K562 (cell line): ENCODE measurements at regions not wholly inside any gene's neighbourhood (a gene's known extent, or its start where the extent isn't known, plus 50 kb on each side); places are given as distances from the start of the nearest gene placed in this dataset.

Source experiments
- ATAC-seq: fragments of 200-7000 bp; cut with Tn5 transposase; 3 replicates; pipeline ENCODE4 v1.9.1; 2020; ENCODE audit warnings: moderate library complexity
- BruUV-seq: library from RNA; stranded (reverse); fragments of 400-500 nt; replicated peaks from 2 replicates; lab custom pipeline; 2021; lab: Mats Ljungman, UMichigan
- CTCF ChIA-PET: fragments of 300-600 bp; formaldehyde crosslinking; extraction: SDS; loops from one replicate; lab custom pipeline; 2021; ENCODE audit warnings: low intra/inter-chr PET ratio; lab: Yijun Ruan, JAX
- POLR2A ChIA-PET: fragments of 300-600, 350-650 bp; sonication (Branson Sonifier 250); formaldehyde crosslinking; extraction: SDS; loops from one replicate; lab custom pipeline; 2021; ENCODE audit warnings: antibody characterized with exemption, inconsistent platforms; lab: Yijun Ruan, JAX
- DNase-seq, 4 experiments: peaks; one replicate each; pipeline versions ENCODE4 v3.0.0 to v3.0.0-alpha.2; 2011 to 2018; ENCODE audit warnings: low spot score in 3 of 4, mixed read lengths in 3 of 4; ENCODE audit errors: extremely low read depth in 1 of 4
- FAIRE-seq: peaks from 2 replicates; lab custom pipeline; 2011; peaks lifted over from hg19 to GRCh38; lab: Jason Lieb, UNC
- H2AFZ ChIP-seq: 2 replicates; pipeline ENCODE4 v1.6.0; 2011; ENCODE audit warnings: low read depth, low read length, control low read depth, inconsistent platforms
- H3K27ac ChIP-seq: fragments of 200-600 bp; 3 replicates; pipeline ENCODE4 v1.8.0; 2011; ENCODE audit warnings: low read depth, mild to moderate bottlenecking, control low read depth, inconsistent platforms, low read length, moderate library complexity, mixed read lengths; ENCODE audit errors: extremely low read depth
- H3K27me3 ChIP-seq, 2 experiments: fragments of 300-600 bp in 1 of 2; 2 replicates in 1 of 2; 3 replicates in 1 of 2; pipeline versions ENCODE4 v1.6.0 to v1.8.0; 2011; ENCODE audit warnings: inconsistent platforms in 2 of 2, low read length in 2 of 2, mild to moderate bottlenecking in 1 of 2, mixed read lengths in 1 of 2, moderate library complexity in 1 of 2; ENCODE audit not compliant: control insufficient read depth in 2 of 2, insufficient read depth in 2 of 2
- H3K36me3 ChIP-seq: fragments of 300-600 bp; 3 replicates; pipeline ENCODE4 v1.8.0; 2011; ENCODE audit warnings: mild to moderate bottlenecking, low read length, inconsistent platforms; ENCODE audit not compliant: control insufficient read depth, insufficient read depth
- H3K4me1 ChIP-seq, 2 experiments: fragments of 200-600 bp in 1 of 2; replicated peaks in 1 of 2; 2 replicates in 1 of 2; 3 replicates in 1 of 2; pipeline versions ENCODE4 v1.5.1 to v1.8.0; 2011; ENCODE audit warnings: inconsistent platforms in 2 of 2, low read length in 2 of 2, mild to moderate bottlenecking in 1 of 2, mixed read lengths in 1 of 2, moderate library complexity in 1 of 2; ENCODE audit not compliant: control insufficient read depth in 2 of 2, insufficient read depth in 2 of 2
- H3K4me2 ChIP-seq: 2 replicates; pipeline ENCODE4 v1.6.1; 2011; ENCODE audit warnings: low read length, control low read depth, inconsistent platforms, mixed read lengths; ENCODE audit not compliant: insufficient read depth
- H3K4me3 ChIP-seq: fragments of 200-600 bp; sonication (generic), shearing (Covaris generic); 2 replicates; pipeline ENCODE4 v1.5.1; 2016; ENCODE audit warnings: control low read depth, inconsistent platforms
- H3K79me2 ChIP-seq: fragments of 200-600 bp; 3 replicates; pipeline ENCODE4 v1.8.0; 2011; ENCODE audit warnings: low read length, inconsistent platforms; ENCODE audit not compliant: control insufficient read depth, insufficient read depth
- H3K9ac ChIP-seq, 2 experiments: 2 replicates each; pipeline versions ENCODE4 v1.6.0 to v1.6.1; 2011; ENCODE audit warnings: low read depth in 2 of 2, low read length in 2 of 2, control low read depth in 1 of 2, inconsistent platforms in 1 of 2, mild to moderate bottlenecking in 1 of 2, mixed read lengths in 1 of 2; ENCODE audit not compliant: insufficient read depth in 1 of 2
- H3K9me1 ChIP-seq: one replicate; pipeline ENCODE4 v1.6.0; 2011; ENCODE audit warnings: inconsistent platforms, mild to moderate bottlenecking, low read length, moderate library complexity; ENCODE audit not compliant: control insufficient read depth, insufficient read depth
- H3K9me3 ChIP-seq: replicated peaks from 2 replicates; pipeline ENCODE4 v1.5.1; 2011; ENCODE audit warnings: low read depth, low read length, inconsistent platforms; ENCODE audit not compliant: control insufficient read depth, insufficient read depth
- H4K20me1 ChIP-seq: replicated peaks from 2 replicates; pipeline ENCODE4 v1.6.1; 2011; ENCODE audit warnings: low read length, inconsistent platforms, mixed read lengths; ENCODE audit not compliant: control insufficient read depth, insufficient read depth
- EP300 ChIP-seq: IDR thresholded peaks from 2 replicates; pipeline ENCODE4 v1.6.1; 2012; ENCODE audit warnings: low read length, improper control_type of control experiment
- FUS ChIP-seq: fragments of 200-400 bp; formaldehyde crosslinking; optimal IDR thresholded peaks from 2 replicates; pipeline ENCODE3; 2017; ENCODE audit warnings: low read depth, low read length
- HCFC1 ChIP-seq: IDR thresholded peaks from 2 replicates; pipeline ENCODE4 v1.6.1; 2012; ENCODE audit warnings: low read depth, low read length, improper control_type of control experiment
- HSF4 ChIP-seq: fragments of 250-450 bp; sonication (Bioruptor Pico); IDR thresholded peaks from 2 replicates; pipeline ENCODE4 v2.1.2; 2022; ENCODE audit warnings: mild to moderate bottlenecking, moderate library complexity, borderline replicate concordance
- MCM5 ChIP-seq: fragments of 450-650 bp; IDR thresholded peaks from 2 replicates; pipeline ENCODE4 v1.6.1; 2016; ENCODE audit warnings: low read depth
- NR2C1 ChIP-seq, 2 experiments: fragments of 450-650 bp; IDR thresholded peaks; 2 replicates each; pipeline ENCODE4 v1.6.1; 2017; ENCODE audit warnings: mild to moderate bottlenecking in 2 of 2, antibody characterized with exemption in 1 of 2, inconsistent platforms in 1 of 2, missing compliant biosample characterization in 1 of 2, missing genetic modification characterization in 1 of 2
- ZKSCAN8 ChIP-seq: fragments of 200-800 bp; sonication (Bioruptor generic); IDR thresholded peaks from 2 replicates; pipeline ENCODE4 v1.6.1; 2016; ENCODE audit warnings: missing genetic modification characterization, missing compliant biosample characterization
- ZNF121 ChIP-seq: sonication (generic); formaldehyde crosslinking; conservative IDR thresholded peaks from 2 replicates; pipeline ENCODE4 v1.8.0; 2022; ENCODE audit warnings: missing genetic modification reagents
- ZNF143 ChIP-seq: sonication (generic); formaldehyde crosslinking; IDR thresholded peaks from 2 replicates; pipeline ENCODE4 v1.9.0; 2022; ENCODE audit warnings: mild to moderate bottlenecking, missing genetic modification reagents
- ZNF224 ChIP-seq: sonication (generic); formaldehyde crosslinking; IDR thresholded peaks from 2 replicates; pipeline ENCODE4 v1.8.0; 2022; ENCODE audit warnings: mild to moderate bottlenecking, missing genetic modification reagents
- ZNF384 ChIP-seq: IDR thresholded peaks from 2 replicates; pipeline ENCODE4 v1.6.1; 2012; ENCODE audit warnings: low read depth, low read length, improper control_type of control experiment
- ZNF780A ChIP-seq: fragments of 250-450 bp; sonication (Bioruptor Pico); IDR thresholded peaks from 2 replicates; pipeline ENCODE4 v1.5.0; 2021; ENCODE audit warnings: mild to moderate bottlenecking
- WGBS: fragments of 100-300 bp; shearing (Covaris generic); methylation state at CpG from one replicate; pipeline ENCODE4 v1.1.6; 2016; ENCODE audit warnings: low coverage, mixed read lengths; ENCODE audit not compliant: insufficient coverage; ENCODE audit errors: missing lambda C conversion rate; 5-methylcytosine and 5-hydroxymethylcytosine counted together
- in situ Hi-C: fragments of 300-500 bp; cut with MboI; formaldehyde crosslinking; loops from 4 replicates; pipeline ENCODE4 v1.15.0; 2018; ENCODE audit warnings: inconsistent platforms, mixed read lengths
- intact Hi-C: fragments of 100-400 bp; cut with micrococcal nuclease; formaldehyde crosslinking; loops from 2 replicates; pipeline ENCODE4 v1.14.2; 2022
- TF ChIP-seq, protein P1 (sequence below): sonication (generic); formaldehyde crosslinking; IDR thresholded peaks from 2 replicates; pipeline ENCODE4 v1.8.1; 2023; ENCODE audit warnings: mild to moderate bottlenecking, missing genetic modification reagents
- TF ChIP-seq, protein P2 (sequence below): sonication (generic); formaldehyde crosslinking; IDR thresholded peaks from 2 replicates; pipeline ENCODE4 v1.8.0; 2022; ENCODE audit warnings: mild to moderate bottlenecking, missing genetic modification reagents
- TF ChIP-seq, protein P3 (sequence below): fragments of 450-650 bp; formaldehyde crosslinking; IDR thresholded peaks from 2 replicates; pipeline ENCODE4 v1.4.0; 2020; ENCODE audit warnings: mild to moderate bottlenecking

- CTCF ChIA-PET, result no interaction called here
- BruUV-seq, result no TSS peak
Observed at GRCh38 chr12:73629171-73629570, 908.5 kb upstream of the ATXN7L3B start.

DNA sequence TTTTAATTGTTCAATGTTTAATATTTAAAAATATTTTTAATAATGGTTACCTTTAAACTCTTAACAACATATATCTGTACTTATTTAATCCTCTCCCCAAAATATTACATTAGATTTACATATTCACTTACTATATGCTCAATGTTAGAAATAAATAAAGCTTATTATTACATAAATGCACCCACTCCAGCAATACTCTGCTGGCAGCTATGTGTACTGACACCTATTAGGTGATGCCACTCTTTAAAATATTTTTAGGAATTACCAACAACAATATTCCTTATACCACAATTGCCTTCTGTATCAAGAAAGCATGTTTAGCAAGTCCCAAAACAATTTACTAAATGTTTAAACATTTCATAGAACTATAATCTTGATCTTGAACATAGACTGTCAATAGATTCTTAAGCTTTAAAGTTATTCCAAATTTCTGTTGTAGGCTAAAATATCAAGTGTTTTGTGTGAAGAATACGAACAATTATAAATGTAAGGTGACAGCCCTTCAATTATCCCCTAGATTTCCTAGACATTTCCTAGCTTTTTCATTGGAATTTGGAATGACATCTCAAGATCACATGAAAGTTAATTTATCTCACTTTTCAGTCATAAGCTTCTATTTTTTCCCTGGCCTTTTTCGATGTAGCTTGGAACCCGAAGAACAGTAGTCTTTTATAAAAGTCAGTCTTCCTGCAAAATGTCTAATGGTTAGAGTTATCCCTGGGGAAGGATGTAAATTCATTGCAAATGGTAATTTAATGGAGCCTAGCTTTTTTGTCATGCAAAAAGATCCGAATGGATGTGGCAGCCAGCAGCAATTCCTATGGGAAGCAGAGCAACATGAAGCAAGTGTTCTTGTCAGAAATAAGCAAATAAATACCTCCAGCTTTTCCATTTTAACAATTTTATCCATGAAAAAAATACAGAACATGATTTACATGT is 907.5 kb upstream of the ATXN7L3B start:
- no TSS peak for BruUV-seq
- H3K27ac ChIP-seq, result no peak overlapping the region
- H3K79me2 ChIP-seq, result no peaks in the 10 kb centered on the region
- H3K4me2 ChIP-seq, result no peak overlapping the region
- WGBS, result 0% methylated on average over 4 of the region's 4 CpGs
- no peaks in the 10 kb centered on the region for H3K9me3 ChIP-seq
- no peak for FAIRE-seq
- intact Hi-C loops, result no loop called here
- H3K4me3 ChIP-seq, result no peak overlapping the region
- no peak overlapping the region for H3K9ac ChIP-seq
- H3K36me3 ChIP-seq, result no peaks in the 10 kb centered on the region
- no peaks in the 10 kb centered on the region for H4K20me1 ChIP-seq
- no peak for DNase-seq
- H3K27me3 ChIP-seq, result no peaks in the 10 kb centered on the region
- H3K9me1 ChIP-seq, result no peaks in the 10 kb centered on the region
- in situ Hi-C loops, result loop anchor here (10.0 kb wide), 1 partner anchor 565 kb away; no protein-coding TSS in a partner anchor
- no peaks in the 10 kb centered on the region for H3K4me1 ChIP-seq
- no peak for ATAC-seq
- no peak overlapping the region for H2AFZ ChIP-seq
- ChIA-PET POLR2A (no interaction called here), CTCF (no interaction called here)
- TF ChIP-seq HSF4 (CRISPR knock-in tag), result no peak
- no peak for TF ChIP-seq HCFC1
- TF ChIP-seq, protein P1, sequence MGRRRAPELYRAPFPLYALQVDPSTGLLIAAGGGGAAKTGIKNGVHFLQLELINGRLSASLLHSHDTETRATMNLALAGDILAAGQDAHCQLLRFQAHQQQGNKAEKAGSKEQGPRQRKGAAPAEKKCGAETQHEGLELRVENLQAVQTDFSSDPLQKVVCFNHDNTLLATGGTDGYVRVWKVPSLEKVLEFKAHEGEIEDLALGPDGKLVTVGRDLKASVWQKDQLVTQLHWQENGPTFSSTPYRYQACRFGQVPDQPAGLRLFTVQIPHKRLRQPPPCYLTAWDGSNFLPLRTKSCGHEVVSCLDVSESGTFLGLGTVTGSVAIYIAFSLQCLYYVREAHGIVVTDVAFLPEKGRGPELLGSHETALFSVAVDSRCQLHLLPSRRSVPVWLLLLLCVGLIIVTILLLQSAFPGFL (CRISPR knock-in tag), result no peak
- TF ChIP-seq FUS, result no peak
- TF ChIP-seq, protein P2, sequence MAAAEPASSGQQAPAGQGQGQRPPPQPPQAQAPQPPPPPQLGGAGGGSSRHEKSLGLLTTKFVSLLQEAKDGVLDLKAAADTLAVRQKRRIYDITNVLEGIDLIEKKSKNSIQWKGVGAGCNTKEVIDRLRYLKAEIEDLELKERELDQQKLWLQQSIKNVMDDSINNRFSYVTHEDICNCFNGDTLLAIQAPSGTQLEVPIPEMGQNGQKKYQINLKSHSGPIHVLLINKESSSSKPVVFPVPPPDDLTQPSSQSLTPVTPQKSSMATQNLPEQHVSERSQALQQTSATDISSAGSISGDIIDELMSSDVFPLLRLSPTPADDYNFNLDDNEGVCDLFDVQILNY, result no peak
- TF ChIP-seq, protein P3, sequence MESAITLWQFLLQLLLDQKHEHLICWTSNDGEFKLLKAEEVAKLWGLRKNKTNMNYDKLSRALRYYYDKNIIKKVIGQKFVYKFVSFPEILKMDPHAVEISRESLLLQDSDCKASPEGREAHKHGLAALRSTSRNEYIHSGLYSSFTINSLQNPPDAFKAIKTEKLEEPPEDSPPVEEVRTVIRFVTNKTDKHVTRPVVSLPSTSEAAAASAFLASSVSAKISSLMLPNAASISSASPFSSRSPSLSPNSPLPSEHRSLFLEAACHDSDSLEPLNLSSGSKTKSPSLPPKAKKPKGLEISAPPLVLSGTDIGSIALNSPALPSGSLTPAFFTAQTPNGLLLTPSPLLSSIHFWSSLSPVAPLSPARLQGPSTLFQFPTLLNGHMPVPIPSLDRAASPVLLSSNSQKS (CRISPR knock-in tag), result no peak
- no peak for TF ChIP-seq ZNF224 (CRISPR knock-in tag)
- no peak for TF ChIP-seq EP300
- no peak for TF ChIP-seq ZNF384
- no peak for TF ChIP-seq ZNF780A (CRISPR knock-in tag)

More at GRCh38 chr12:73629171-73629570, 908.5 kb upstream of the ATXN7L3B start:
- Histone ChIP-seq H2AFZ (no peak overlapping the region), H3K4me2 (no peak overlapping the region), H3K4me3 (no peak overlapping the region), H3K36me3 (no peaks in the 10 kb centered on the region), H3K79me2 (no peaks in the 10 kb centered on the region), H4K20me1 (no peaks in the 10 kb centered on the region), H3K27ac (no peak overlapping the region), H3K9me3 (no peaks in the 10 kb centered on the region), H3K27me3 (no peaks in the 10 kb centered on the region)
- WGBS, result 0% methylated on average over 5 of the region's 5 CpGs
- no peak for FAIRE-seq
- intact Hi-C loops, result no loop called here
- POLR2A ChIA-PET, result no interaction called here
- DNase-seq, result no peak
- in situ Hi-C loops, result loop anchor here (10.0 kb wide), 1 partner anchor 564 kb away; no protein-coding TSS in a partner anchor
- TF ChIP-seq ZNF121 (CRISPR knock-in tag) (no peak), ZKSCAN8 (no peak), NR2C1 (IDR thresholded peaks at IDR 0.05) (no peak), NR2C1 (tag; IDR thresholded peaks at IDR 0.05) (no peak), ZNF143 (CRISPR knock-in tag) (no peak), MCM5 (no peak)
- TF ChIP-seq, all 486 proteins: peak for 0
- Histone ChIP-seq H3K9me1 (no peaks in the 10 kb centered on the region), H3K4me1 (no peaks in the 10 kb centered on the region), H3K9ac (no peak overlapping the region)
- ATAC-seq, result no peak
